ENCODE measurements at regions not wholly inside any gene's neighbourhood (a gene's known extent, or its start where the extent isn't known, plus 50 kb on each side); places are given as distances from the start of the nearest gene placed in this dataset.

- no peak for TF ChIP-seq CTCF (IDR thresholded peaks at IDR 0.05; ENCODE audit: low read depth, low read length, missing control alignments)
- H3K4me3 ChIP-seq (ENCODE audit: low read depth, low read length) = no peak overlapping the region
- DNase-seq (ENCODE audit: low read depth) = no peak
These were observed 97.5 kb upstream of the FSHR start for GRCh38 chr2:49251766-49252165.

GRCh38 chr2:49251251-49251650 is 96.9 kb upstream of the FSHR start:
- H3K4me3 ChIP-seq (ENCODE audit: low read depth, low read length) = no peak overlapping the region
- DNase-seq (ENCODE audit: low read depth) = no peak
- TF ChIP-seq CTCF (IDR thresholded peaks at IDR 0.05; ENCODE audit: low read depth, low read length, missing control alignments) = no peak

- no peak for DNase-seq (ENCODE audit: low read depth)
- H3K4me3 ChIP-seq (ENCODE audit: low read depth, low read length) = no peak overlapping the region
- TF ChIP-seq CTCF (IDR thresholded peaks at IDR 0.05; ENCODE audit: low read depth, low read length, missing control alignments) = no peak
These were observed 94.2 kb upstream of the FSHR start for GRCh38 chr2:49248506-49248905.

GRCh38 chr2:49241991-49242390 is 87.7 kb upstream of the FSHR start:
- no peak overlapping the region for H3K4me3 ChIP-seq (ENCODE audit: low read depth, low read length)
- no peak for TF ChIP-seq CTCF (IDR thresholded peaks at IDR 0.05; ENCODE audit: low read depth, low read length, missing control alignments)
- DNase-seq (ENCODE audit: low read depth) = no peak

- no peak overlapping the region for H3K4me3 ChIP-seq (ENCODE audit: low read depth, low read length)
- no peak for TF ChIP-seq CTCF (IDR thresholded peaks at IDR 0.05; ENCODE audit: low read depth, low read length, missing control alignments)
- DNase-seq (ENCODE audit: low read depth) = no peak
These were observed 87.2 kb upstream of the FSHR start for GRCh38 chr2:49241501-49241900.

GRCh38 chr2:49240608-49241007 is 86.3 kb upstream of the FSHR start:
- no peak for DNase-seq (ENCODE audit: low read depth)
- TF ChIP-seq CTCF (IDR thresholded peaks at IDR 0.05; ENCODE audit: low read depth, low read length, missing control alignments) = no peak
- no peak overlapping the region for H3K4me3 ChIP-seq (ENCODE audit: low read depth, low read length)

- no peak overlapping the region for H3K4me3 ChIP-seq (ENCODE audit: low read depth, low read length)
- TF ChIP-seq CTCF (IDR thresholded peaks at IDR 0.05; ENCODE audit: low read depth, low read length, missing control alignments) = no peak
- no peak for DNase-seq (ENCODE audit: low read depth)
These were observed 84.3 kb upstream of the FSHR start for GRCh38 chr2:49238604-49238960.
